ENCODE measurements at regions not wholly inside any gene's neighbourhood (a gene's known extent, or its start where the extent isn't known, plus 50 kb on each side); places are given as distances from the start of the nearest gene placed in this dataset.
"Not testable (repeated sequence)": the region's sequence is repeated elsewhere in the genome, so short reads cannot be mapped to it uniquely, and the experiment has no call there.

GRCh38 chr16:6695666-6696065, 637.0 kb upstream of the RBFOX1 start:
- H3K4me1 ChIP-seq (ENCODE audit: control insufficient read depth in 1 of 2, low read depth in 2 of 2): no peaks in the 10 kb centered on the region
- H3K27me3 ChIP-seq (replicated peaks; ENCODE audit: insufficient read depth): no peaks in the 10 kb centered on the region
- H3K27ac ChIP-seq: no peak overlapping the region
- no peak for ATAC-seq (ENCODE audit: insufficient number of reproducible peaks, low FRiP score, low read depth)
- no peak overlapping the region for H3K4me3 ChIP-seq
- H3K36me3 ChIP-seq: no peaks in the 10 kb centered on the region
- no peak for TF ChIP-seq CTCF (IDR thresholded peaks at IDR 0.05)
- no peaks in the 10 kb centered on the region for H3K9me3 ChIP-seq
- DNase-seq (ENCODE audit: low spot score): no peak

- ATAC-seq (ENCODE audit: insufficient number of reproducible peaks, low FRiP score, low read depth) (no peak), DNase-seq (ENCODE audit: low spot score) (no peak)
- no peak overlapping the region for H3K27ac ChIP-seq
- no peaks in the 10 kb centered on the region for H3K4me1 ChIP-seq (ENCODE audit: control insufficient read depth in 1 of 2, low read depth in 2 of 2)
- no peak overlapping the region for H3K4me3 ChIP-seq
- no peak for TF ChIP-seq CTCF (IDR thresholded peaks at IDR 0.05)
- H3K27me3 ChIP-seq (replicated peaks; ENCODE audit: insufficient read depth): no peaks in the 10 kb centered on the region
- no peaks in the 10 kb centered on the region for H3K36me3 ChIP-seq
- H3K9me3 ChIP-seq: no peaks in the 10 kb centered on the region
Observed at GRCh38 chr16:6694636-6695035, 638.0 kb upstream of the RBFOX1 start.

GRCh38 chr16:6693418-6693817, 639.2 kb upstream of the RBFOX1 start:
- not testable (repeated sequence) for H3K27me3 ChIP-seq (replicated peaks; ENCODE audit: insufficient read depth); H3K36me3 ChIP-seq; ATAC-seq (ENCODE audit: insufficient number of reproducible peaks, low FRiP score, low read depth); H3K9me3 ChIP-seq; H3K27ac ChIP-seq; H3K4me3 ChIP-seq; H3K4me1 ChIP-seq (ENCODE audit: control insufficient read depth in 1 of 2, low read depth in 2 of 2); DNase-seq (ENCODE audit: low spot score)

- Histone ChIP-seq H3K4me1 (ENCODE audit: control insufficient read depth in 1 of 2, low read depth in 2 of 2) (no peaks in the 10 kb centered on the region), H3K9me3 (no peaks in the 10 kb centered on the region), H3K4me3 (no peak overlapping the region), H3K36me3 (no peaks in the 10 kb centered on the region), H3K27ac (no peak overlapping the region), H3K27me3 (replicated peaks; ENCODE audit: insufficient read depth) (no peaks in the 10 kb centered on the region)
- TF ChIP-seq CTCF (IDR thresholded peaks at IDR 0.05): no peak
- ATAC-seq (ENCODE audit: insufficient number of reproducible peaks, low FRiP score, low read depth): no peak
- no peak for DNase-seq (ENCODE audit: low spot score)
Observed at GRCh38 chr16:6692874-6693273, 639.8 kb upstream of the RBFOX1 start.

- Histone ChIP-seq H3K4me1 (ENCODE audit: control insufficient read depth in 1 of 2, low read depth in 2 of 2) (no peaks in the 10 kb centered on the region), H3K9me3 (no peaks in the 10 kb centered on the region), H3K36me3 (no peaks in the 10 kb centered on the region), H3K27me3 (replicated peaks; ENCODE audit: insufficient read depth) (no peaks in the 10 kb centered on the region), H3K4me3 (no peak overlapping the region), H3K27ac (no peak overlapping the region)
- no peak for DNase-seq (ENCODE audit: low spot score)
- TF ChIP-seq CTCF (IDR thresholded peaks at IDR 0.05): no peak
- ATAC-seq (ENCODE audit: insufficient number of reproducible peaks, low FRiP score, low read depth): no peak
Observed at GRCh38 chr16:6690741-6691140, 641.9 kb upstream of the RBFOX1 start.

- H3K4me1 ChIP-seq (ENCODE audit: control insufficient read depth in 1 of 2, low read depth in 2 of 2): no peaks in the 10 kb centered on the region
- no peak for DNase-seq (ENCODE audit: low spot score)
- TF ChIP-seq CTCF (IDR thresholded peaks at IDR 0.05): no peak
- H3K36me3 ChIP-seq: no peaks in the 10 kb centered on the region
- no peak overlapping the region for H3K4me3 ChIP-seq
- H3K27ac ChIP-seq: no peak overlapping the region
- no peak for ATAC-seq (ENCODE audit: insufficient number of reproducible peaks, low FRiP score, low read depth)
- H3K27me3 ChIP-seq (replicated peaks; ENCODE audit: insufficient read depth): no peaks in the 10 kb centered on the region
- no peaks in the 10 kb centered on the region for H3K9me3 ChIP-seq
Observed at GRCh38 chr16:6689643-6690042, 643.0 kb upstream of the RBFOX1 start.

Data from thoracic aorta (tissue), 2 donors.